Left colon (tissue), 2 donors: ENCODE measurements at regions not wholly inside any gene's neighbourhood (a gene's known extent, or its start where the extent isn't known, plus 50 kb on each side); places are given as distances from the start of the nearest gene placed in this dataset.
A peak's percentile ranks its signal among the peaks of the same experiment; 100 is the strongest.

ENCODE experiments used
- ATAC-seq: fragments of 200-7000 bp; cut with Tn5 transposase; one replicate; pipeline ENCODE4 v1.9.1; 2020; ENCODE audit warnings: mild to moderate bottlenecking, moderate library complexity
- DNase-seq, 2 donors: peaks; one replicate each; pipeline ENCODE4 v3.0.0-alpha.2; 2020
- intact Hi-C, 2 donors: fragments of 100-400 bp; cut with DNase I in 1 of 2; cut with micrococcal nuclease in 1 of 2; formaldehyde crosslinking; loops; one replicate each; pipeline versions ENCODE4 v1.11.2 to v1.14.0; 2022; cut with DNase I, micrococcal nuclease
- donor health status: DM: no; HTN: no; CAD: no.
- donor health status: DM: yes; HTN: yes; CAD: no.

GRCh38 chr15:72967811-72968530 is 84.3 kb upstream of the NEO1 start:
- intact Hi-C loops: no loop called here
- DNase-seq (peak; percentile 65 to 71), ATAC-seq (peak; percentile 85)

GRCh38 chr15:72967397-72967796 is 84.9 kb upstream of the NEO1 start:
- ATAC-seq: no peak
- DNase-seq: no peak
- intact Hi-C loops: no loop called here

- no peak for ATAC-seq
- intact Hi-C loops: no loop called here
- DNase-seq: no peak
Observed at GRCh38 chr15:72966641-72967040, 85.6 kb upstream of the NEO1 start.

- DNase-seq (no peak), ATAC-seq (peak; percentile 35)
- intact Hi-C loops: no loop called here
Observed at GRCh38 chr15:72965671-72966070, 86.6 kb upstream of the NEO1 start.

GRCh38 chr15:72964542-72964941 is 87.7 kb upstream of the NEO1 start:
- no peak for ATAC-seq
- DNase-seq: no peak
- intact Hi-C loops: no loop called here

GRCh38 chr15:72964135-72964534 is 88.1 kb upstream of the NEO1 start:
- ATAC-seq (peak; percentile 41), DNase-seq (peak; percentile 51 to 67)
- intact Hi-C loops: no loop called here

- ATAC-seq (peak; percentile 71), DNase-seq (peak; percentile 47 to 48)
- intact Hi-C loops: no loop called here
Observed at GRCh38 chr15:72962054-72962702, 90.1 kb upstream of the NEO1 start.

GRCh38 chr15:72961346-72961745 is 90.9 kb upstream of the NEO1 start:
- intact Hi-C loops: no loop called here
- ATAC-seq: peak; percentile 75
- peak; percentile 53 to 79 for DNase-seq

GRCh38 chr15:72958634-72959033 is 93.6 kb upstream of the NEO1 start:
- ATAC-seq: peak; percentile 49

GRCh38 chr15:72953306-72953705 is 99.0 kb upstream of the NEO1 start:
- DNase-seq: no peak
- ATAC-seq: no peak
- intact Hi-C loops: no loop called here

More at GRCh38 chr15:72958634-72959033, 93.6 kb upstream of the NEO1 start:
- no peak for DNase-seq
- intact Hi-C loops: no loop called here

- DNase-seq (no peak), ATAC-seq (no peak)
- intact Hi-C loops: no loop called here
Observed at GRCh38 chr15:72952151-72952550, 100.1 kb upstream of the NEO1 start.

- DNase-seq (no peak), ATAC-seq (peak; percentile 78)
- intact Hi-C loops: no loop called here
Observed at GRCh38 chr15:72948662-72949061, 103.6 kb upstream of the NEO1 start.

- intact Hi-C loops: no loop called here
- DNase-seq: no peak
- ATAC-seq: no peak
Observed at GRCh38 chr15:72947709-72948108, 104.6 kb upstream of the NEO1 start.

GRCh38 chr15:72944565-72944964 is 107.7 kb upstream of the NEO1 start:
- ATAC-seq (no peak), DNase-seq (no peak)
- intact Hi-C loops: no loop called here

GRCh38 chr15:72940229-72940622 is 112.0 kb upstream of the NEO1 start:
- intact Hi-C loops: no loop called here
- peak; percentile 98 for ATAC-seq
- DNase-seq: no peak

- DNase-seq: no peak
- ATAC-seq: peak; percentile 45
- intact Hi-C loops: no loop called here
Observed at GRCh38 chr15:72939514-72940228, 112.6 kb upstream of the NEO1 start.

- DNase-seq: no peak
- intact Hi-C loops: no loop called here
- ATAC-seq: no peak
Observed at GRCh38 chr15:72936691-72937679, 115.3 kb upstream of the NEO1 start.

- intact Hi-C loops: no loop called here
- ATAC-seq (no peak), DNase-seq (no peak)
Observed at GRCh38 chr15:72936237-72936636, 116.0 kb upstream of the NEO1 start.

- DNase-seq: no peak
- intact Hi-C loops: no loop called here
- no peak for ATAC-seq
Observed at GRCh38 chr15:72935521-72935920, 116.7 kb upstream of the NEO1 start.
